ENCODE measurements at regions not wholly inside any gene's neighbourhood (a gene's known extent, or its start where the extent isn't known, plus 50 kb on each side); places are given as distances from the start of the nearest gene placed in this dataset.
"Not testable (repeated sequence)": the region's sequence is repeated elsewhere in the genome, so short reads cannot be mapped to it uniquely, and the experiment has no call there.

DNA sequence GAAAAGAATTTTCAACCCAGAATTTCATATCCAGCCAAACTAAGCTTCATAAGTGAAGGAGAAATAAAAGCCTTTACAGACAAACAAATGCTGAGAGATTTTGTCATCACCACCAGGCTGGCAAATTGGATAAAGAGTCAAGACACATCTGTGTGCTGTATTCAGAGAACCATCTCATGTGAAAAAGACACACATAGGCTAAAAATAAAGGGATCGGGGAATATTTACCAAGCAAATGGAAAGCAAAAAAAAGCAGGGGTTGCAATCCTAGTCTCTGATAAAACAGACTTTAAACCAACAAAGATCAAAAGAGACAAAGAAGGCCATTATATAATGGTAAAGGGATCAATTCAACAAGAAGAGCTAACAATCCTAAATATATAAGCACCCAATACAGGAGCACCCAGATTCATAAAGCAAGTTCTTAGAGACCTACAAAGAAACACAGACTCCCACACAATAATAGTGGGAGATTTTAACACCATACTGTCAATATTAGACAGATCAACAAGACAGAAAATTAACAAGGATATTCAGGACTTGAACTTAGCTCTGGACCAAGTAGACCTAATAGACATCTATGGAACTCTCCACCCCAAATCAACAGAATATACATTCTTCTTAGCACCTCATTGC, 55.9 kb upstream of the ACSM6 start:
- intact Hi-C loops (cut with micrococcal nuclease); POLR2A ChIA-PET; RAD21 ChIA-PET (ENCODE audit: low non-redundant PET in 1 of 2, low total read pairs in 2 of 2, uncharacterized antibody in 2 of 2, unreplicated experiment in 2 of 2): not testable (repeated sequence)

GRCh38 chr10:95134490-95134889, 59.5 kb upstream of the ACSM6 start:
- DNase-seq (ENCODE audit: low read depth, low spot score) (no peak), ATAC-seq (no peak)
- Histone ChIP-seq H3K79me2 (ENCODE audit: insufficient read depth, low read length) (no peaks in the 10 kb centered on the region), H3K4me3 (replicated peaks in 1 of 2; ENCODE audit: low read depth in 1 of 2, low read length in 2 of 2) (no peak overlapping the region), H2AFZ (ENCODE audit: low read depth, low read length, poor library complexity, severe bottlenecking) (no peak overlapping the region), H3K27me3 (ENCODE audit: insufficient read depth, low read length) (no peaks in the 10 kb centered on the region), H3K9ac (ENCODE audit: low read length) (no peak overlapping the region), H3K27ac (ENCODE audit: low read depth, low read length) (no peak overlapping the region), H4K20me1 (ENCODE audit: insufficient read depth) (no peaks in the 10 kb centered on the region), H3K4me2 (ENCODE audit: low read length) (no peak overlapping the region), H3K4me1 (ENCODE audit: control insufficient read depth in 1 of 2, insufficient read depth in 2 of 2, low read length in 2 of 2) (no peaks in the 10 kb centered on the region), H3K36me3 (ENCODE audit: control insufficient read depth in 1 of 2, insufficient read depth in 2 of 2, low read length in 2 of 2) (no peaks in the 10 kb centered on the region), H3K9me3 (ENCODE audit: control insufficient read depth in 1 of 2, insufficient read depth in 1 of 2, low read depth in 1 of 2, low read length in 2 of 2) (no peaks in the 10 kb centered on the region), H3K9me2 (ENCODE audit: insufficient read depth) (no peaks in the 10 kb centered on the region)
- no TSS peak for BruUV-seq (replicated peaks)
- no peak for TF ChIP-seq POLR2A (IDR thresholded peaks at IDR 0.05; ENCODE audit: borderline replicate concordance, extremely low read depth, insufficient read depth, insufficient read length)
- no peak for TF ChIP-seq ELF1 (IDR thresholded peaks at IDR 0.05; ENCODE audit: borderline replicate concordance, low read depth)
- TF ChIP-seq, protein P1, sequence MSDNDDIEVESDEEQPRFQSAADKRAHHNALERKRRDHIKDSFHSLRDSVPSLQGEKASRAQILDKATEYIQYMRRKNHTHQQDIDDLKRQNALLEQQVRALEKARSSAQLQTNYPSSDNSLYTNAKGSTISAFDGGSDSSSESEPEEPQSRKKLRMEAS (IDR thresholded peaks at IDR 0.05), result no peak
- TF ChIP-seq, protein P2, sequence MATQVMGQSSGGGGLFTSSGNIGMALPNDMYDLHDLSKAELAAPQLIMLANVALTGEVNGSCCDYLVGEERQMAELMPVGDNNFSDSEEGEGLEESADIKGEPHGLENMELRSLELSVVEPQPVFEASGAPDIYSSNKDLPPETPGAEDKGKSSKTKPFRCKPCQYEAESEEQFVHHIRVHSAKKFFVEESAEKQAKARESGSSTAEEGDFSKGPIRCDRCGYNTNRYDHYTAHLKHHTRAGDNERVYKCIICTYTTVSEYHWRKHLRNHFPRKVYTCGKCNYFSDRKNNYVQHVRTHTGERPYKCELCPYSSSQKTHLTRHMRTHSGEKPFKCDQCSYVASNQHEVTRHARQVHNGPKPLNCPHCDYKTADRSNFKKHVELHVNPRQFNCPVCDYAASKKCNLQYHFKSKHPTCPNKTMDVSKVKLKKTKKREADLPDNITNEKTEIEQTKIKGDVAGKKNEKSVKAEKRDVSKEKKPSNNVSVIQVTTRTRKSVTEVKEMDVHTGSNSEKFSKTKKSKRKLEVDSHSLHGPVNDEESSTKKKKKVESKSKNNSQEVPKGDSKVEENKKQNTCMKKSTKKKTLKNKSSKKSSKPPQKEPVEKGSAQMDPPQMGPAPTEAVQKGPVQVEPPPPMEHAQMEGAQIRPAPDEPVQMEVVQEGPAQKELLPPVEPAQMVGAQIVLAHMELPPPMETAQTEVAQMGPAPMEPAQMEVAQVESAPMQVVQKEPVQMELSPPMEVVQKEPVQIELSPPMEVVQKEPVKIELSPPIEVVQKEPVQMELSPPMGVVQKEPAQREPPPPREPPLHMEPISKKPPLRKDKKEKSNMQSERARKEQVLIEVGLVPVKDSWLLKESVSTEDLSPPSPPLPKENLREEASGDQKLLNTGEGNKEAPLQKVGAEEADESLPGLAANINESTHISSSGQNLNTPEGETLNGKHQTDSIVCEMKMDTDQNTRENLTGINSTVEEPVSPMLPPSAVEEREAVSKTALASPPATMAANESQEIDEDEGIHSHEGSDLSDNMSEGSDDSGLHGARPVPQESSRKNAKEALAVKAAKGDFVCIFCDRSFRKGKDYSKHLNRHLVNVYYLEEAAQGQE (IDR thresholded peaks at IDR 0.05; ENCODE audit: low read depth), result no peak
- TF ChIP-seq, protein P3, sequence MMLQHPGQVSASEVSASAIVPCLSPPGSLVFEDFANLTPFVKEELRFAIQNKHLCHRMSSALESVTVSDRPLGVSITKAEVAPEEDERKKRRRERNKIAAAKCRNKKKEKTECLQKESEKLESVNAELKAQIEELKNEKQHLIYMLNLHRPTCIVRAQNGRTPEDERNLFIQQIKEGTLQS (IDR thresholded peaks at IDR 0.05), result no peak
- no peak for TF ChIP-seq ZFX (IDR thresholded peaks at IDR 0.05)
- TF ChIP-seq FOSL1 (IDR thresholded peaks at IDR 0.05; ENCODE audit: low read depth), result no peak
- ChIA-PET POLR2A (no interaction called here), CTCF (interaction anchor here (1.2 to 2.2 kb wide), 6 partner anchors 67 to 171 kb away, joined by 4 to 24 read pairs (median 4); no protein-coding TSS in a partner anchor), RAD21 (ENCODE audit: low non-redundant PET in 1 of 2, low total read pairs in 2 of 2, uncharacterized antibody in 2 of 2, unreplicated experiment in 2 of 2) (interaction anchor here in 1 of 2 experiments (1.0 kb wide), 1 partner anchor 109 kb away, joined by 3 read pairs; no protein-coding TSS in a partner anchor)
- intact Hi-C loops (cut with micrococcal nuclease), result no loop called here

More for the DNA sequence above, 55.9 kb upstream of the ACSM6 start:
- H3K9me2 ChIP-seq (ENCODE audit: insufficient read depth); H3K27me3 ChIP-seq (ENCODE audit: insufficient read depth, low read length); H3K9ac ChIP-seq (ENCODE audit: low read length); CTCF ChIA-PET; H3K27ac ChIP-seq (ENCODE audit: low read depth, low read length); H3K4me2 ChIP-seq (ENCODE audit: low read length); H3K9me3 ChIP-seq (ENCODE audit: control insufficient read depth in 1 of 2, insufficient read depth in 1 of 2, low read depth in 1 of 2, low read length in 2 of 2); H3K4me1 ChIP-seq (ENCODE audit: control insufficient read depth in 1 of 2, insufficient read depth in 2 of 2, low read length in 2 of 2); H2AFZ ChIP-seq (ENCODE audit: low read depth, low read length, poor library complexity, severe bottlenecking); H3K4me3 ChIP-seq (replicated peaks in 1 of 2; ENCODE audit: low read depth in 1 of 2, low read length in 2 of 2); BruUV-seq (replicated peaks); H3K79me2 ChIP-seq (ENCODE audit: insufficient read depth, low read length); H3K36me3 ChIP-seq (ENCODE audit: control insufficient read depth in 1 of 2, insufficient read depth in 2 of 2, low read length in 2 of 2); DNase-seq (ENCODE audit: low read depth, low spot score); ATAC-seq; H4K20me1 ChIP-seq (ENCODE audit: insufficient read depth): not testable (repeated sequence)

All from HCT116 (cell line).